H1 (cell line): ENCODE measurements at regions not wholly inside any gene's neighbourhood (a gene's known extent, or its start where the extent isn't known, plus 50 kb on each side); places are given as distances from the start of the nearest gene placed in this dataset.

Experiments used
- CHD2 ChIP-seq: IDR thresholded peaks from 2 replicates; pipeline ENCODE4 v1.6.1; 2012; ENCODE audit warnings: low read length, improper control_type of control experiment
- CHD7 ChIP-seq: fragments of 300-600 bp; sonication (generic); IDR thresholded peaks from 2 replicates; pipeline ENCODE4 v1.7.1; 2012; ENCODE audit warnings: low read length, moderate library complexity, mild to moderate bottlenecking, inconsistent platforms; ENCODE audit not compliant: insufficient replicate concordance
- EP300 ChIP-seq, 2 experiments: IDR thresholded peaks; 1 replicate in 1 of 2; 2 replicates in 1 of 2; pipeline ENCODE4 v1.6.1; 2011 to 2012; ENCODE audit warnings: low read depth in 2 of 2, low read length in 2 of 2, mild to moderate bottlenecking in 2 of 2, borderline replicate concordance in 1 of 2, inconsistent platforms in 1 of 2, moderate library complexity in 1 of 2
- JUN ChIP-seq: IDR thresholded peaks from 2 replicates; pipeline ENCODE4 v1.6.1; 2011; ENCODE audit warnings: low read depth, mild to moderate bottlenecking, improper control_type of control experiment, low read length
- MAX ChIP-seq: IDR thresholded peaks from 2 replicates; pipeline ENCODE4 v1.6.1; 2012; ENCODE audit warnings: inconsistent platforms
- PHF8 ChIP-seq: fragments of 200-600 bp; sonication (generic); conservative IDR thresholded peaks from 2 replicates; pipeline ENCODE4 v1.7.1; 2012; ENCODE audit warnings: low read depth, mild to moderate bottlenecking, inconsistent platforms, low read length, moderate library complexity
- RBBP5 ChIP-seq: IDR thresholded peaks from 2 replicates; pipeline ENCODE4 v1.7.1; 2012; ENCODE audit warnings: low read depth, mild to moderate bottlenecking, inconsistent platforms, low read length, moderate library complexity, borderline replicate concordance
- RXRA ChIP-seq: IDR thresholded peaks from 2 replicates; pipeline ENCODE4 v1.6.1; 2011; ENCODE audit warnings: low read depth, mild to moderate bottlenecking, low read length, moderate library complexity; ENCODE audit not compliant: insufficient read depth
- SIRT6 ChIP-seq: IDR thresholded peaks from one replicate; pipeline ENCODE4 v1.7.1; 2012; ENCODE audit warnings: low read length, inconsistent platforms
- SIX5 ChIP-seq: IDR thresholded peaks from 2 replicates; pipeline ENCODE4 v1.6.1; 2011; ENCODE audit warnings: mild to moderate bottlenecking, low read depth, low read length
- SP1 ChIP-seq: IDR thresholded peaks from 2 replicates; pipeline ENCODE4 v1.6.1; 2011; ENCODE audit warnings: low read depth, low read length
- TBP ChIP-seq: IDR thresholded peaks from 2 replicates; pipeline ENCODE4 v1.6.1; 2011; ENCODE audit warnings: low read depth, low read length, improper control_type of control experiment
- TCF12 ChIP-seq: IDR thresholded peaks from 2 replicates; pipeline ENCODE4 v1.6.1; 2011; ENCODE audit warnings: low read depth, mild to moderate bottlenecking, low read length

- TF ChIP-seq CHD7 (no peak), SIRT6 (no peak), TBP (no peak), CHD2 (no peak), JUN (no peak), RXRA (no peak), EP300 (IDR thresholded peaks at IDR 0.05; ENCODE audit: borderline replicate concordance in 1 of 2, low read depth in 2 of 2, low read length in 2 of 2) (no peak), RBBP5 (no peak), MAX (no peak), SIX5 (no peak), TCF12 (no peak), PHF8 (no peak), SP1 (no peak)
Measured at GRCh38 chr5:152097128-152097527, 172.5 kb upstream of the GLRA1 start (continued).
